ENCODE measurements at regions not wholly inside any gene's neighbourhood (a gene's known extent, or its start where the extent isn't known, plus 50 kb on each side); places are given as distances from the start of the nearest gene placed in this dataset.

- TF ChIP-seq POLR2A (IDR thresholded peaks at IDR 0.05) (no peak), CTCF (IDR thresholded peaks at IDR 0.05) (no peak)
- Histone ChIP-seq H3K27ac (no peak overlapping the region), H3K36me3 (ENCODE audit: low read depth, missing control alignments) (no peaks in the 10 kb centered on the region), H3K27me3 (no peaks in the 10 kb centered on the region), H3K4me3 (no peak overlapping the region), H3K9me3 (no peaks in the 10 kb centered on the region), H3K4me1 (no peaks in the 10 kb centered on the region)
- WGBS, 2 donors, result 78 to 79% methylated on average over 1 of the region's 1 CpG
- intact Hi-C loops (cut with DNase I; ENCODE audit: low total_unique reads), result no loop called here
- DNase-seq, result no peak
Measured at GRCh38 chr6:128642132-128642531, 121.7 kb upstream of the PTPRK start.

DNA sequence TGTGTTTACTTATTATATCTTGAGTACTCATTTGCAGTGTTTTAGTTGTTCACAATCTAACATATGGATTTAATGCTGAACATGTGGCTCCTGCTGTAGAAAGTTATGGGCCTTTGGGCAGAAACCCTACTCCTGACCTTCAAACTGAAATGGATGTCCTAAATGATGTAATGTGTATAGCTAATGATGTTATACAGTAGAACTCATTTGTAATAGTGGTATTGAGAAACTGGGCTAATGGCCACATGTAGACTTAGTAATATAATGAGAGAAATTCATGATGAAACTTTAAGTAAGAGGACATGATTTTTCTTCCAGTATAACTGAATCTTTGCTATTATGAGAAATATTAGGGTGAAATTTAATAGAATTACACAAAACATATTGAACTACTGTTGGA lies 121.3 kb upstream of the PTPRK start:
- no peak for TF ChIP-seq POLR2A (IDR thresholded peaks at IDR 0.05)
- TF ChIP-seq CTCF (IDR thresholded peaks at IDR 0.05), result no peak
- no peak for DNase-seq
- no peak overlapping the region for H3K4me3 ChIP-seq
- no peaks in the 10 kb centered on the region for H3K36me3 ChIP-seq (ENCODE audit: low read depth, missing control alignments)
- H3K27ac ChIP-seq, result no peak overlapping the region
- no peaks in the 10 kb centered on the region for H3K9me3 ChIP-seq
- H3K4me1 ChIP-seq, result no peaks in the 10 kb centered on the region
- H3K27me3 ChIP-seq, result no peaks in the 10 kb centered on the region
- intact Hi-C loops (cut with DNase I; ENCODE audit: low total_unique reads), result no loop called here

DNA sequence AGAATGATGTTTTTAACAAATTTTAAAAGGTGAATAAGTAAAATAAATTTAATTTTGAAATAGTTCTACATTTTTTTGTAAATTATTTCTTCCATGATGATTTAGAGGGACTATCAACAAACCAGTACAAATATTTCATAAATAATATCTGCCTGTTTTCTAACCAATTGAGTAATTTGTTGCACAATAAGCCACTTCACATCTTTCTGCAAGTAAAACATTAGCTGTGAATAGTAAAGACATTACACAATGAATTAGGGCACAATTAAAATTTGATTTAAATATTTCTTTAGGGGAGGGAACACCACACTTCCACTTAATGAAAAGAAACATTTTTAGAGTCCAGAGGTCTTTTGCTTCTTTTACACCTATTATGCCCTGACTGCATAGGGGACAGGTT lies 118.4 kb upstream of the PTPRK start:
- no peak for DNase-seq
- no peak overlapping the region for H3K27ac ChIP-seq
- H3K4me1 ChIP-seq, result no peaks in the 10 kb centered on the region
- H3K9me3 ChIP-seq, result no peaks in the 10 kb centered on the region
- no peak overlapping the region for H3K4me3 ChIP-seq
- H3K36me3 ChIP-seq (ENCODE audit: low read depth, missing control alignments), result no peaks in the 10 kb centered on the region
- TF ChIP-seq POLR2A (IDR thresholded peaks at IDR 0.05) (no peak), CTCF (IDR thresholded peaks at IDR 0.05) (no peak)
- intact Hi-C loops (cut with DNase I; ENCODE audit: low total_unique reads), result no loop called here
- H3K27me3 ChIP-seq, result no peaks in the 10 kb centered on the region

DNA sequence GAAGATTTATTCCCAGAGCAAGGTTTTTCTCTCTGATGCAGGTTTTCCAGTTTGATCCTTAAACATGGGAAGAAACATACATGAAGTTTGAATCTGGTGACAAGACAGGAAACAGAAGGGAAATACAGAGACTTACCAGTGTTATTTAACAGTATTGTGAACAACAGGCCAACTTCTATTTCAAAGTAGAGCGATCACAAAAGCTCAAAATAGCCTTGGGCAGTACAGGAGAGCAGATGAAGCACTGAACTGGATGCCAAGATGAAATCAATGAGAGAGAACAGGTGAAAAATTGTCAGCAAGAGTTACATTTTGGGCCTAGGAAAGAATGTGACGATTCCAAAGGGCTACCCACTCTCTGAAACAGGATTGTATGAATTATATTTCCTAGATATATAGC lies 114.8 kb upstream of the PTPRK start:
- Histone ChIP-seq H3K27ac (no peak overlapping the region), H3K4me1 (no peaks in the 10 kb centered on the region), H3K4me3 (no peak overlapping the region), H3K9me3 (no peaks in the 10 kb centered on the region), H3K27me3 (no peaks in the 10 kb centered on the region), H3K36me3 (ENCODE audit: low read depth, missing control alignments) (no peaks in the 10 kb centered on the region)
- intact Hi-C loops (cut with DNase I; ENCODE audit: low total_unique reads), result no loop called here
- DNase-seq, result no peak
- 84 to 94% methylated on average over 2 of the region's 2 CpGs for WGBS, 2 donors
- TF ChIP-seq POLR2A (IDR thresholded peaks at IDR 0.05) (no peak), CTCF (IDR thresholded peaks at IDR 0.05) (no peak)

DNA sequence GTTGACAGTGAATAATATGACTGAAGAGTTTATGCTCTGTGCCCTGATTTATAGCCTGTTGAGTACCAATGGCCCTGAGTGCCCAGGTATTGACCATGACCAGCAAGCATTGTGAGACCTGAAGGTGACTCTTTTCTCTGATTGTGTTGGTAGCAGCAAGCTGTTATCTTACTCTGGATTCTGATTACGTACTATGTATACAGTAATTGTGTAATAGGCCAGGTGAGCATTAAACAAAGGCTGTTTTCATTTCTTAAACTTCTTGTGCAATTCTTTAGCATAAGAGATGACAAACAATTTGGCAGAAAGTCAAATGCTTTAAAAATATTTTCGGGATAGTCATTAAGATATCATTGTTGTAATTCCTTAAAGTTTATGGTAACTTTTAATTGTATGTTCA lies 111.7 kb upstream of the PTPRK start:
- H3K27ac ChIP-seq, result no peak overlapping the region
- H3K4me3 ChIP-seq, result no peak overlapping the region
- H3K36me3 ChIP-seq (ENCODE audit: low read depth, missing control alignments), result no peaks in the 10 kb centered on the region
- TF ChIP-seq CTCF (IDR thresholded peaks at IDR 0.05), result no peak
- no peak for TF ChIP-seq POLR2A (IDR thresholded peaks at IDR 0.05)
- no peaks in the 10 kb centered on the region for H3K4me1 ChIP-seq
- no peaks in the 10 kb centered on the region for H3K9me3 ChIP-seq
- no peaks in the 10 kb centered on the region for H3K27me3 ChIP-seq
- no peak for DNase-seq
- intact Hi-C loops (cut with DNase I; ENCODE audit: low total_unique reads), result no loop called here
- WGBS, 2 donors, result 72 to 79% methylated on average over 2 of the region's 2 CpGs
